ENCODE measurements at regions not wholly inside any gene's neighbourhood (a gene's known extent, or its start where the extent isn't known, plus 50 kb on each side); places are given as distances from the start of the nearest gene placed in this dataset.
"Not testable (repeated sequence)": the region's sequence is repeated elsewhere in the genome, so short reads cannot be mapped to it uniquely, and the experiment has no call there.

DNA sequence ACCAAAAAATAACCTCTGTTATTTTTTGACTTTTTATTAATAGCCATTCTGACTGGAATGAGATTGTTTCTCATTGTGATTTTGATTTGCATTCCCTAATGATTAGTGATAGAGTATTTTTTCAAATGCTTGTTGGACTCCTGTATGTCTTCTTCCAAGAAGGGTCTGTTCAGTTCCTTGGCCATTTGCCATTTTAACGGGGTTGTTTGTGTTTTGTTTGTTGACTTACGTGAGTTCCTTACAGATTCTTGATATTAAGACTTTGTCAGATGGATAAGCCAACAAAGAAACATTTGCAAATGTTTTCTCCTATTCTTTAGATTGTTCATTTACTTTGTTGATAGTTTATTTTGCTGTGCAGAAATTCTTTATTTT is 651.6 kb upstream of the LRFN5 start:
- H3K79me2 ChIP-seq (ENCODE audit: low read length) = peaks cover 31% of the 10 kb centered on the region
- peak overlapping the region; percentile 84 for H3K4me3 ChIP-seq (ENCODE audit: low read length)

DNA sequence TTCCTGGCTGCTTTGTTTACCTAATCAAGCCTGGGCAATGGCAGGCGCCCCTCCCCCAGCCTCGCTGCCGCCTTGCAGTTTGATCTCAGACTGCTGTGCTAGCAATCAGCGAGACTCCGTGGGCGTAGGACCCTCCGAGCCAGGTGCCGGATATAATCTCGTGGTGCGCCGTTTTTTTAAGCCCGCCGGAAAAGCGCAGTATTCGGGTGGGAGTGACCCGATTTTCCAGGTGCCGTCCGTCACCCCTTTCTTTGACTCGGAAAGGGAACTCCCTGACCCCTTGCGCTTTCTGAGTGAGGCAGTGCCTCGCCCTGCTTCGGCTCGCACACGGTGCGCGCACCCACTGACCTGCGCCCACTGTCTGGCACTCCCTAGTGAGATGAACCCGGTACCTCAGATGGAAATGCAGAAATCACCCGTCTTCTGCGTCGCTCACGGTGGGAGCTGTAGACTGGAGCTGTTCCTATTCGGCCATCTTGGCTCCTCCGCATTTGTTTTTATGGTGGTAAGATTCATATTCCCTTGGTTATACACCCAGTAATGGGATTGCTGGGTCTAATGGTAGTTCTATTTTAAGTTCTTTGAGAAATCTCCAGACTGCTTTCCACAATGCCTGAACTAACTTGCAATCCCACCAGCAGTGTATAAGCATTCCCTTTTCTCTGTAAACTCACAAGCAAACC is 652.1 kb upstream of the LRFN5 start:
- H4K20me1 ChIP-seq (ENCODE audit: low read length); H3K4me1 ChIP-seq (ENCODE audit: insufficient read depth, low read length); H3K27me3 ChIP-seq (ENCODE audit: low read length); CTCF ChIA-PET; POLR2A ChIA-PET (ENCODE audit: unreplicated experiment); H3F3A ChIP-seq (ENCODE audit: low read length, unreplicated experiment); H3K9me3 ChIP-seq (ENCODE audit: low read length); H3K9me2 ChIP-seq (replicated peaks; ENCODE audit: low read length); intact Hi-C loops (cut with micrococcal nuclease): not testable (repeated sequence)
- TSS peak; percentile 56 for BruUV-seq (replicated peaks)
- H3K36me3 ChIP-seq (ENCODE audit: low read depth, low read length) = peaks cover 18% of the 10 kb centered on the region; the same call in 1 of the 2 replicates
- peak overlapping the region; percentile 73 for H3K9ac ChIP-seq (ENCODE audit: low read length)
- peak overlapping the region; percentile 92 for H3K4me2 ChIP-seq (ENCODE audit: low read length)
- ATAC-seq (peak; percentile 90), DNase-seq (peak; percentile 21)
- H2AFZ ChIP-seq (ENCODE audit: low read length) = peak overlapping the region; percentile 94
- peak overlapping the region; percentile 19; the same call in 1 of the 2 replicates for H3K27ac ChIP-seq (ENCODE audit: low read length)
- H3K4me3 ChIP-seq (ENCODE audit: low read length) = peak overlapping the region; percentile 84
- peaks cover 31% of the 10 kb centered on the region for H3K79me2 ChIP-seq (ENCODE audit: low read length)

More for the DNA sequence above, 651.6 kb upstream of the LRFN5 start:
- Histone ChIP-seq H3K27me3 (ENCODE audit: low read length) (no peaks in the 10 kb centered on the region), H4K20me1 (ENCODE audit: low read length) (no peaks in the 10 kb centered on the region), H3K9me3 (ENCODE audit: low read length) (no peaks in the 10 kb centered on the region), H3F3A (ENCODE audit: low read length, unreplicated experiment) (no peaks in the 10 kb centered on the region), H3K9ac (ENCODE audit: low read length) (peak overlapping the region; percentile 73), H2AFZ (ENCODE audit: low read length) (peak overlapping the region; percentile 94), H3K36me3 (ENCODE audit: low read depth, low read length) (peaks cover 23% of the 10 kb centered on the region; the same call in 1 of the 2 replicates), H3K9me2 (replicated peaks; ENCODE audit: low read length) (no peaks in the 10 kb centered on the region), H3K4me1 (ENCODE audit: insufficient read depth, low read length) (peaks cover 8% of the 10 kb centered on the region; the same call in 1 of the 2 replicates), H3K27ac (ENCODE audit: low read length) (peak overlapping the region; percentile 19; the same call in 1 of the 2 replicates), H3K4me2 (ENCODE audit: low read length) (peak overlapping the region; percentile 92)
- ChIA-PET POLR2A (ENCODE audit: unreplicated experiment) (no interaction called here), CTCF (no interaction called here)
- DNase-seq = peak; percentile 35
- intact Hi-C loops (cut with micrococcal nuclease) = no loop called here
- TF ChIP-seq CTCF (conservative IDR thresholded peaks at IDR 0.05; ENCODE audit: low read depth, low read length) (no peak), EZH2 (IDR thresholded peaks at IDR 0.05; ENCODE audit: low read length, unreplicated experiment) (no peak), EZH2phosphoT487 (IDR thresholded peaks at IDR 0.05; ENCODE audit: borderline replicate concordance, low read length) (no peak)
- BruUV-seq (replicated peaks) = no TSS peak
- peak; percentile 61 for ATAC-seq

GRCh38 chr14:40944521-40944920 is 662.2 kb upstream of the LRFN5 start:
- intact Hi-C loops (cut with micrococcal nuclease) = no loop called here

More at GRCh38 chr14:40944521-40944920, 662.2 kb upstream of the LRFN5 start:
- Histone ChIP-seq H3K27me3 (ENCODE audit: low read length) (no peaks in the 10 kb centered on the region), H3K27ac (ENCODE audit: low read length) (no peak overlapping the region), H3K79me2 (ENCODE audit: low read length) (no peaks in the 10 kb centered on the region), H3K4me1 (ENCODE audit: insufficient read depth, low read length) (no peaks in the 10 kb centered on the region), H3K4me3 (ENCODE audit: low read length) (no peak overlapping the region), H3K9me2 (replicated peaks; ENCODE audit: low read length) (no peaks in the 10 kb centered on the region), H3K9ac (ENCODE audit: low read length) (no peak overlapping the region), H2AFZ (ENCODE audit: low read length) (no peak overlapping the region), H3F3A (ENCODE audit: low read length, unreplicated experiment) (no peaks in the 10 kb centered on the region), H3K36me3 (ENCODE audit: low read depth, low read length) (no peaks in the 10 kb centered on the region), H3K9me3 (ENCODE audit: low read length) (no peaks in the 10 kb centered on the region), H4K20me1 (ENCODE audit: low read length) (no peaks in the 10 kb centered on the region), H3K4me2 (ENCODE audit: low read length) (no peak overlapping the region)
- TF ChIP-seq CTCF (conservative IDR thresholded peaks at IDR 0.05; ENCODE audit: low read depth, low read length) (no peak), EZH2 (IDR thresholded peaks at IDR 0.05; ENCODE audit: low read length, unreplicated experiment) (no peak)
- ChIA-PET POLR2A (ENCODE audit: unreplicated experiment) (no interaction called here), CTCF (no interaction called here)
- no peak for ATAC-seq
- BruUV-seq (replicated peaks) = no TSS peak
- DNase-seq = no peak
